Myocyte (in vitro differentiated cells): ENCODE measurements at regions not wholly inside any gene's neighbourhood (a gene's known extent, or its start where the extent isn't known, plus 50 kb on each side); places are given as distances from the start of the nearest gene placed in this dataset.

Experiments
- DNase-seq: peaks from one replicate; pipeline ENCODE4 v3.0.0-alpha.2; 2012; ENCODE audit warnings: low read depth

- DNase-seq: no peak
These were observed 109.1 kb downstream of the LMO4 start for GRCh38 chr1:87437663-87438295.

- DNase-seq: no peak
These were observed 111.1 kb downstream of the LMO4 start for GRCh38 chr1:87439821-87440220.

- no peak for DNase-seq
These were observed 120.8 kb downstream of the LMO4 start for GRCh38 chr1:87449348-87449963.

GRCh38 chr1:87450136-87450535 lies 121.5 kb downstream of the LMO4 start:
- DNase-seq: no peak

GRCh38 chr1:87450615-87451209 lies 122.0 kb downstream of the LMO4 start:
- DNase-seq: no peak

GRCh38 chr1:87451229-87451920 lies 122.7 kb downstream of the LMO4 start:
- DNase-seq: no peak

GRCh38 chr1:87452648-87453047 lies 124.0 kb downstream of the LMO4 start:
- no peak for DNase-seq

- no peak for DNase-seq
These were observed 128.7 kb downstream of the LMO4 start for GRCh38 chr1:87457408-87457807.

DNA sequence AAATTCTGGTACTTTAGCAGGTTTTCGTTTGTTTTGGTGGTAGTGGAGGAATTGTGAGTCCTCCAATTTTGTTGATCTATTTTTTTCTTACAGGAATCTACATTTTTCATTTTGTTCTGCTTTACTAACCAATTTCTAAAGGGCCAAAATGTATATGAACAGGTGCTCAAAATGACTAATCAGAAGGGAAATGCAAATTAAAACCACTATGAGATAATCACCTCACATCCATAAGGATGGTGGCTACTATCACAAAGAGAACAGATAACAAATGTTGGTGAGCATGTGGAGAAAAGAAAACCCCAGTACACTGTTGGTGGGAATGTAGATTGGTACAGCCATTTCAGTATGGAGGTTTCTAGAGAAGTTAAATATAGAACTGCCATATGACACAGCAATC lies 134.2 kb downstream of the LMO4 start:
- no peak for DNase-seq

DNA sequence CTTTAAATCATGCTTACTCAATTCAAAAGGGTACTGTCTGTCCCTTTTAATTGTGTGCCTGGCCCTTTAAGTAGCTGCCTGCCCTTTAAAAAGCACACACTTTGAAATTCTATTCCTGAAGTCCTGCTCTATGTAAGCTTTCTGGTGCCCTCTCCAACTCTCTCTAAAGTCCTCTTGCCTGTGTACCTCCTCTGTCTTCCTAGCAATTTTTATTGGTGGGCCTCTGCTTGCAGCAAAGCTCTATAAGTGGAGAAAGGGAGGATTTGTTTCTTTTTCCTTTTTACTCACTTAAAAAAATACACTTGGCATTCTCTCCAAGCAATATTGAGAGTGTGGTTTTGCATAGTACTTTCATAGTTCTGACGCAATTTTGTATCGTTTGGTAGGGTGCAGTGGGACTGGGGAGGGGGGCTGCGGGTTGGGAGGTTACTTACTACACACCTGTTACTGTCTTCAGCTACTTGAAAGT lies 135.4 kb downstream of the LMO4 start:
- no peak for DNase-seq

GRCh38 chr1:87466621-87467020 lies 137.9 kb downstream of the LMO4 start:
- no peak for DNase-seq

DNA sequence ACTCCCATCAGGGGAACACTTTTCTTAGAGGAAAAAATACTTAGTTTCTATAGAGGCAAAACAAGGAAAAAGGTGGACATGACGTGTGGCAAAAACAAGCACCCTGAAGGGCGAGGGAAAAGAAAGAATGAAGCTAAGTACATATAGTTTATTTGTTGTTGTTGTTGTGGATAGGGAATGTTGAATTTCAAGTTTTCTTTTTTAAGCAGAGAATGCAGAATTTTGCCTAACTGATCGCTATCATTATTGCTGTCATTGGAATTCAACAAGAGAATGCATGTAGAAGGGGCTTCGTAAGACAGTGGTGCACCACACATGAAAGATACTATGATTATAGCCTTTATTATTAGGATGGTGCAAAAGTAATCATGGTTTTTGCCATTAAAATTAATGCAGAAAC lies 144.0 kb downstream of the LMO4 start:
- DNase-seq: no peak

GRCh38 chr1:87473203-87473661 lies 144.6 kb downstream of the LMO4 start:
- no peak for DNase-seq

GRCh38 chr1:87474098-87474497 lies 145.4 kb downstream of the LMO4 start:
- peak; percentile 3 for DNase-seq

GRCh38 chr1:87478231-87478630 lies 149.6 kb downstream of the LMO4 start:
- DNase-seq: no peak

DNA sequence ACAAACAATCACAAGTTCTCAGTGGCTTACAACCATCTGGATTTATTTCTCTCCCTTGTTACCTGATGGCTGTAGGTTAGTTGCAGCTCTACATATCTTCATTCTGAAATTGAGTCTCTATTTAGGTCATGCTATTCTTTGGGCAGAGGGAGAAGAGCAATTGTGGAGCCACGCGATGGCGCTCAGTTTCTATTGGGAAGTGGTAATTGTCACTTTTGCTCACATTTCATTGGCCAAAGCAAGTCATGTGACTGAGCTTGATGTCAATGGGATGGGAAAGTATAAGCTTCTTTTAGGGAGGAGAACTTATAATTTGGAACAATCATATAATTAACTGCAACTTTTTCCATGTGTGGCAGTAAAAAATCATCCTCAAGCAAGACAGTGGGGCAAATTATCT lies 166.5 kb downstream of the LMO4 start:
- DNase-seq: no peak

GRCh38 chr1:87495870-87496269 lies 167.2 kb downstream of the LMO4 start:
- no peak for DNase-seq

- DNase-seq: no peak
These were observed 168.9 kb downstream of the LMO4 start for GRCh38 chr1:87497380-87498203.

GRCh38 chr1:87501738-87502137 lies 173.1 kb downstream of the LMO4 start:
- no peak for DNase-seq

DNA sequence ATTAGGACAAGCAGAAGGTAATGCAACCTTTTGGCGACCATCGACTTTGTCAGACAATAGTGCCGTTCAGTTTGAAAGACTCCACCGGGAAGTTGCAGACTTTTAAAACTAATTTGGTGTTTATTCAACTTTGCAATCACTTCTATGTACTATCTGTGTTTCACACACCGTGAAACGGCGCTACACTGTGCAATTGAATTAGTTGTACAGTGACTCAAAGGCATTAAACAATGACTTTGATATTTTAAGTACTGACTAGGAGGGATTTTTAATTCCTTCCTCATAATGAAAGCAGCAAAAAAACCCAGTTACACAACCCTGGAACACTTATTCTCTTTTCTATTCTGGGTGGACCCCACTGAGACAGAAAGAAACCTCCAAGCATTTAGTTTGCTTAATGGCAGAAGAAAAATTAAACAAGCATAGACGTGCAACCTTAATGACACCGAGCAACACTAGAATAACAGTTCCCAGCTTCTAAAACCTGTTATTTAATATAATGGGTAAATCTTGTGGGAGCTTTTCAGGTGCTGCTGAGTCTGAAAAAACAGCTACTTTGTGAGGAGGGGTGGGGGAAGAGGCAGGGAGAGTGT lies 176.8 kb downstream of the LMO4 start:
- no peak for DNase-seq

- DNase-seq: no peak
These were observed 177.5 kb downstream of the LMO4 start for GRCh38 chr1:87506147-87506546.
